WTC11 (cell line): ENCODE measurements at regions not wholly inside any gene's neighbourhood (a gene's known extent, or its start where the extent isn't known, plus 50 kb on each side); places are given as distances from the start of the nearest gene placed in this dataset.

Experiments used
- ATAC-seq: fragments of 200-7000 bp; cut with Tn5 transposase; 2 replicates; pipeline ENCODE4 v1.10.0; 2021; ENCODE audit warnings: mild to moderate bottlenecking, moderate library complexity
- CTCF ChIA-PET: fragments of 300-600 bp; sonication (Branson Sonifier 250); formaldehyde crosslinking; loops from one replicate; lab custom pipeline; 2021; ENCODE audit warnings: antibody characterized with exemption; lab: Charles Lee
- POLR2A ChIA-PET: fragments of 350-600 bp; sonication (Branson Sonifier 250); formaldehyde crosslinking; loops from one replicate; lab custom pipeline; 2021; ENCODE audit warnings: antibody characterized with exemption; lab: Charles Lee
- DNase-seq: peaks from one replicate; pipeline ENCODE4 v3.0.0; 2021; ENCODE audit warnings: low spot score
- H3K27ac Mint-ChIP-seq: 2 replicates; pipeline ENCODE4 v1.8.0; 2021; ENCODE audit warnings: mixed read lengths
- H3K27me3 Mint-ChIP-seq: 2 replicates; pipeline ENCODE4 v1.8.0; 2021; ENCODE audit warnings: low read depth, mild to moderate bottlenecking, moderate library complexity, mixed read lengths
- H3K36me3 Mint-ChIP-seq: 2 replicates; pipeline ENCODE4 v1.8.0; 2021; ENCODE audit warnings: mixed read lengths
- H3K4me1 Mint-ChIP-seq: 2 replicates; pipeline ENCODE4 v1.8.0; 2022; ENCODE audit warnings: mixed read lengths
- H3K4me3 Mint-ChIP-seq: 2 replicates; pipeline ENCODE4 v1.8.0; 2021; ENCODE audit warnings: mild to moderate bottlenecking, moderate library complexity, mixed read lengths
- H3K9me3 Mint-ChIP-seq: 2 replicates; pipeline ENCODE4 v1.8.0; 2021; ENCODE audit warnings: mixed read lengths
- ELF4 ChIP-seq: sonication (generic); formaldehyde crosslinking; IDR thresholded peaks from 2 replicates; pipeline ENCODE4 v1.8.1; 2022; ENCODE audit warnings: low read depth, mild to moderate bottlenecking, moderate library complexity, missing genetic modification reagents
- IRF2 ChIP-seq: sonication (generic); formaldehyde crosslinking; IDR thresholded peaks from 2 replicates; pipeline ENCODE4 v1.8.0; 2022; ENCODE audit warnings: low read depth, missing genetic modification reagents, borderline replicate concordance
- KAT7 ChIP-seq: sonication (generic); formaldehyde crosslinking; IDR thresholded peaks from 2 replicates; pipeline ENCODE4 v1.8.1; 2023; ENCODE audit warnings: missing genetic modification reagents, mild to moderate bottlenecking, borderline replicate concordance
- NFE2L1 ChIP-seq: sonication (generic); formaldehyde crosslinking; IDR thresholded peaks from 2 replicates; pipeline ENCODE4 v1.8.1; 2023; ENCODE audit warnings: missing genetic modification reagents
- NR1H2 ChIP-seq: sonication (generic); formaldehyde crosslinking; IDR thresholded peaks from 2 replicates; pipeline ENCODE4 v1.9.0; 2021; ENCODE audit warnings: mild to moderate bottlenecking, moderate library complexity, missing genetic modification reagents
- NR3C1 ChIP-seq: sonication (generic); formaldehyde crosslinking; conservative IDR thresholded peaks from 2 replicates; pipeline ENCODE4 v1.8.1; 2023; ENCODE audit warnings: low read depth, mild to moderate bottlenecking, missing genetic modification reagents
- PRRX2 ChIP-seq: fragments of 250-450 bp; sonication (Bioruptor Pico); IDR thresholded peaks from 2 replicates; pipeline ENCODE4 v1.8.0; 2021; ENCODE audit warnings: mild to moderate bottlenecking
- RELA ChIP-seq: sonication (generic); formaldehyde crosslinking; IDR thresholded peaks from 2 replicates; pipeline ENCODE4 v1.8.1; 2022; ENCODE audit warnings: missing genetic modification reagents, mild to moderate bottlenecking, borderline replicate concordance
- TEAD4 ChIP-seq: sonication (generic); formaldehyde crosslinking; IDR thresholded peaks from 2 replicates; pipeline ENCODE4 v1.8.0; 2022; ENCODE audit warnings: mild to moderate bottlenecking, missing genetic modification reagents
- ZNF138 ChIP-seq: sonication (generic); formaldehyde crosslinking; conservative IDR thresholded peaks from 2 replicates; pipeline ENCODE4 v1.8.1; 2022; ENCODE audit warnings: mild to moderate bottlenecking, moderate library complexity, missing genetic modification reagents
- ZNF423 ChIP-seq: fragments of 250-450 bp; sonication (Bioruptor Pico); IDR thresholded peaks from 2 replicates; pipeline ENCODE4 v2.1.2; 2022; ENCODE audit warnings: mild to moderate bottlenecking, moderate library complexity
- TF ChIP-seq, protein P1 (sequence below): sonication (generic); formaldehyde crosslinking; IDR thresholded peaks from 2 replicates; pipeline ENCODE4 v1.8.0; 2022; ENCODE audit warnings: mild to moderate bottlenecking, missing genetic modification reagents
- TF ChIP-seq, protein P2 (sequence below): sonication (generic); formaldehyde crosslinking; IDR thresholded peaks from 2 replicates; pipeline ENCODE4 v1.8.1; 2022; ENCODE audit warnings: missing genetic modification reagents, borderline replicate concordance
- TF ChIP-seq, protein P3 (sequence below): sonication (generic); formaldehyde crosslinking; IDR thresholded peaks from 2 replicates; pipeline ENCODE4 v1.8.1; 2023; ENCODE audit warnings: mild to moderate bottlenecking, moderate library complexity, missing genetic modification reagents
- TF ChIP-seq, protein P4 (sequence below): fragments of 250-450 bp; sonication (Bioruptor Pico); conservative IDR thresholded peaks from 2 replicates; pipeline ENCODE4 v1.9.0; 2021; ENCODE audit warnings: mild to moderate bottlenecking
- TF ChIP-seq, protein P5 (sequence below): sonication (generic); formaldehyde crosslinking; IDR thresholded peaks from 2 replicates; pipeline ENCODE4 v1.8.0; 2023; ENCODE audit warnings: mild to moderate bottlenecking, missing genetic modification reagents
- TF ChIP-seq, protein P6 (sequence below): fragments of 250-450 bp; sonication (Bioruptor Pico); IDR thresholded peaks from 2 replicates; pipeline ENCODE4 v1.8.0; 2021; ENCODE audit warnings: mild to moderate bottlenecking
- TF ChIP-seq, protein P7 (sequence below): sonication (generic); formaldehyde crosslinking; conservative IDR thresholded peaks from 2 replicates; pipeline ENCODE4 v1.8.1; 2023; ENCODE audit warnings: mild to moderate bottlenecking, low read depth, missing genetic modification reagents, moderate library complexity

DNA sequence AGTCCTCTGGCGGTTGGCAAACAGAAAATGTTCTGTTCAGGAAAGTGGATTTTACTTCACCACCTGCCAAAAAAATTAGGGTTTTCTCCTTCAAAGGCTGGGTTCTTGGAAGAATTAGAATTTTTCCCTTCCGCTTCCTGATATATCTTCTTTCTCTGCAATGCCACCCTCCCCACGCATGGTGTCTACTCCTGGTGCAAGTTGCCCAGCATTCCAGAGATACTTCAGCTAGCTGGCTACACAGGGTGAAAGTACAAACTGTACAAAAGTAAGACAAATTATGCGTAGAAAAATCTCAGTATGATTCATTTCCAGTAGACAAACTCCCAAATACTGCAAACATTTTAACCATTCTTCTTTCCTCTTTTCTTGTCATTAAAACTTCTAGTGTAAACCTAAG is 430.1 kb upstream of the ESRRG start:
- ChIA-PET POLR2A (no interaction called here), CTCF (no interaction called here)
- ATAC-seq (no peak), DNase-seq (no peak)
- H3K4me3 Mint-ChIP-seq, result no peak overlapping the region
- peaks cover 18% of the 10 kb centered on the region for H3K9me3 Mint-ChIP-seq
- H3K4me1 Mint-ChIP-seq, result no peaks in the 10 kb centered on the region
- TF ChIP-seq ELF4 (no peak), IRF2 (CRISPR knock-in tag) (no peak), NR1H2 (CRISPR knock-in tag) (no peak), RELA (no peak), KAT7 (CRISPR knock-in tag) (no peak), ZNF138 (CRISPR knock-in tag) (no peak), PRRX2 (CRISPR knock-in tag) (no peak), NR3C1 (CRISPR knock-in tag) (no peak), ZNF423 (CRISPR knock-in tag) (no peak), NFE2L1 (CRISPR knock-in tag) (no peak), TEAD4 (CRISPR knock-in tag) (no peak)
- TF ChIP-seq, protein P1, sequence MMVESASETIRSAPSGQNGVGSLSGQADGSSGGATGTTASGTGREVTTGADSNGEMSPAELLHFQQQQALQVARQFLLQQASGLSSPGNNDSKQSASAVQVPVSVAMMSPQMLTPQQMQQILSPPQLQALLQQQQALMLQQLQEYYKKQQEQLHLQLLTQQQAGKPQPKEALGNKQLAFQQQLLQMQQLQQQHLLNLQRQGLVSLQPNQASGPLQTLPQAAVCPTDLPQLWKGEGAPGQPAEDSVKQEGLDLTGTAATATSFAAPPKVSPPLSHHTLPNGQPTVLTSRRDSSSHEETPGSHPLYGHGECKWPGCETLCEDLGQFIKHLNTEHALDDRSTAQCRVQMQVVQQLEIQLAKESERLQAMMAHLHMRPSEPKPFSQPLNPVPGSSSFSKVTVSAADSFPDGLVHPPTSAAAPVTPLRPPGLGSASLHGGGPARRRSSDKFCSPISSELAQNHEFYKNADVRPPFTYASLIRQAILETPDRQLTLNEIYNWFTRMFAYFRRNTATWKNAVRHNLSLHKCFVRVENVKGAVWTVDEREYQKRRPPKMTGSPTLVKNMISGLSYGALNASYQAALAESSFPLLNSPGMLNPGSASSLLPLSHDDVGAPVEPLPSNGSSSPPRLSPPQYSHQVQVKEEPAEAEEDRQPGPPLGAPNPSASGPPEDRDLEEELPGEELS (CRISPR knock-in tag), result no peak
- TF ChIP-seq, protein P2, sequence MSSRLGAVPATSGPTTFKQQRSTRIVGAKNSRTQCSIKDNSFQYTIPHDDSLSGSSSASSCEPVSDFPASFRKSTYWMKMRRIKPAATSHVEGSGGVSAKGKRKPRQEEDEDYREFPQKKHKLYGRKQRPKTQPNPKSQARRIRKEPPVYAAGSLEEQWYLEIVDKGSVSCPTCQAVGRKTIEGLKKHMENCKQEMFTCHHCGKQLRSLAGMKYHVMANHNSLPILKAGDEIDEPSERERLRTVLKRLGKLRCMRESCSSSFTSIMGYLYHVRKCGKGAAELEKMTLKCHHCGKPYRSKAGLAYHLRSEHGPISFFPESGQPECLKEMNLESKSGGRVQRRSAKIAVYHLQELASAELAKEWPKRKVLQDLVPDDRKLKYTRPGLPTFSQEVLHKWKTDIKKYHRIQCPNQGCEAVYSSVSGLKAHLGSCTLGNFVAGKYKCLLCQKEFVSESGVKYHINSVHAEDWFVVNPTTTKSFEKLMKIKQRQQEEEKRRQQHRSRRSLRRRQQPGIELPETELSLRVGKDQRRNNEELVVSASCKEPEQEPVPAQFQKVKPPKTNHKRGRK, result no peak
- TF ChIP-seq, protein P3, sequence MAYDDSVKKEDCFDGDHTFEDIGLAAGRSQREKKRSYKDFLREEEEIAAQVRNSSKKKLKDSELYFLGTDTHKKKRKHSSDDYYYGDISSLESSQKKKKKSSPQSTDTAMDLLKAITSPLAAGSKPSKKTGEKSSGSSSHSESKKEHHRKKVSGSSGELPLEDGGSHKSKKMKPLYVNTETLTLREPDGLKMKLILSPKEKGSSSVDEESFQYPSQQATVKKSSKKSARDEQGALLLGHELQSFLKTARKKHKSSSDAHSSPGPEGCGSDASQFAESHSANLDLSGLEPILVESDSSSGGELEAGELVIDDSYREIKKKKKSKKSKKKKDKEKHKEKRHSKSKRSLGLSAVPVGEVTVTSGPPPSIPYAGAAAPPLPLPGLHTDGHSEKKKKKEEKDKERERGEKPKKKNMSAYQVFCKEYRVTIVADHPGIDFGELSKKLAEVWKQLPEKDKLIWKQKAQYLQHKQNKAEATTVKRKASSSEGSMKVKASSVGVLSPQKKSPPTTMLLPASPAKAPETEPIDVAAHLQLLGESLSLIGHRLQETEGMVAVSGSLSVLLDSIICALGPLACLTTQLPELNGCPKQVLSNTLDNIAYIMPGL (CRISPR knock-in tag), result no peak
- TF ChIP-seq, protein P4, sequence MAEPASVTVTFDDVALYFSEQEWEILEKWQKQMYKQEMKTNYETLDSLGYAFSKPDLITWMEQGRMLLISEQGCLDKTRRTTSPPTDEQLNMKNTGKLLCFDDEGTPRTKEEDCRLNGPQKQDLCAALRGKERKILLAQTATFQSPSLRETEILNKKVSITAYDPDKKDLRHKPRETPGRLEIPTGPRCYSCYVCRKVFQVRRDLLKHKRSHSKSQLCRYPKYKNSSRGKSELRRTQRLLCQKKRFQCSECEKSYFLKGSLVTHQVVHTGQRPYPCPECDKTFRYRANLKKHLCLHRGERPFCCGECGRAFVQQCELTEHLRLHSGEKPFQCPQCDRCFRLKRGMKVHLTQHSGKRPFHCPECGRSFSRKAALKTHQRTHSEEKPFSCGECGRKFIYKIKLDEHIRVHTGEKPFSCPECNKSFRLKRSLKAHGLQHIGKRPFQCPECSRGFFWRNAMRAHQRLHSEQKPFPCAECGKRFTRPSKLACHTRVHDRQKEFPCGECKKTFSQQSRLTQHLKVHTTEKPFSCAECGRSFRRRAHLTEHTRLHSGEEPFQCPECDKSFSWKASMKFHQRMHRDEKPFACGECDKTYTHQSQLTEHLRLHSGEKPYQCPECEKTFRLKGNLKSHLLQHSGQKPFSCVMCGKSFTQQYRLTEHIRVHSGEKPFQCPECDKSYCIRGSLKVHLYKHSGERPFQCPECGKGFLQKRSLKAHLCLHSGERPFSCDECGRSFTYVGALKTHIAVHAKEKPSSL (CRISPR knock-in tag), result no peak
- TF ChIP-seq, protein P5, sequence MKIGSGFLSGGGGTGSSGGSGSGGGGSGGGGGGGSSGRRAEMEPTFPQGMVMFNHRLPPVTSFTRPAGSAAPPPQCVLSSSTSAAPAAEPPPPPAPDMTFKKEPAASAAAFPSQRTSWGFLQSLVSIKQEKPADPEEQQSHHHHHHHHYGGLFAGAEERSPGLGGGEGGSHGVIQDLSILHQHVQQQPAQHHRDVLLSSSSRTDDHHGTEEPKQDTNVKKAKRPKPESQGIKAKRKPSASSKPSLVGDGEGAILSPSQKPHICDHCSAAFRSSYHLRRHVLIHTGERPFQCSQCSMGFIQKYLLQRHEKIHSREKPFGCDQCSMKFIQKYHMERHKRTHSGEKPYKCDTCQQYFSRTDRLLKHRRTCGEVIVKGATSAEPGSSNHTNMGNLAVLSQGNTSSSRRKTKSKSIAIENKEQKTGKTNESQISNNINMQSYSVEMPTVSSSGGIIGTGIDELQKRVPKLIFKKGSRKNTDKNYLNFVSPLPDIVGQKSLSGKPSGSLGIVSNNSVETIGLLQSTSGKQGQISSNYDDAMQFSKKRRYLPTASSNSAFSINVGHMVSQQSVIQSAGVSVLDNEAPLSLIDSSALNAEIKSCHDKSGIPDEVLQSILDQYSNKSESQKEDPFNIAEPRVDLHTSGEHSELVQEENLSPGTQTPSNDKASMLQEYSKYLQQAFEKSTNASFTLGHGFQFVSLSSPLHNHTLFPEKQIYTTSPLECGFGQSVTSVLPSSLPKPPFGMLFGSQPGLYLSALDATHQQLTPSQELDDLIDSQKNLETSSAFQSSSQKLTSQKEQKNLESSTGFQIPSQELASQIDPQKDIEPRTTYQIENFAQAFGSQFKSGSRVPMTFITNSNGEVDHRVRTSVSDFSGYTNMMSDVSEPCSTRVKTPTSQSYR (CRISPR knock-in tag), result no peak
- TF ChIP-seq, protein P6, sequence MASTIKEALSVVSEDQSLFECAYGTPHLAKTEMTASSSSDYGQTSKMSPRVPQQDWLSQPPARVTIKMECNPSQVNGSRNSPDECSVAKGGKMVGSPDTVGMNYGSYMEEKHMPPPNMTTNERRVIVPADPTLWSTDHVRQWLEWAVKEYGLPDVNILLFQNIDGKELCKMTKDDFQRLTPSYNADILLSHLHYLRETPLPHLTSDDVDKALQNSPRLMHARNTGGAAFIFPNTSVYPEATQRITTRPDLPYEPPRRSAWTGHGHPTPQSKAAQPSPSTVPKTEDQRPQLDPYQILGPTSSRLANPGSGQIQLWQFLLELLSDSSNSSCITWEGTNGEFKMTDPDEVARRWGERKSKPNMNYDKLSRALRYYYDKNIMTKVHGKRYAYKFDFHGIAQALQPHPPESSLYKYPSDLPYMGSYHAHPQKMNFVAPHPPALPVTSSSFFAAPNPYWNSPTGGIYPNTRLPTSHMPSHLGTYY (CRISPR knock-in tag), result no peak
- TF ChIP-seq, protein P7, sequence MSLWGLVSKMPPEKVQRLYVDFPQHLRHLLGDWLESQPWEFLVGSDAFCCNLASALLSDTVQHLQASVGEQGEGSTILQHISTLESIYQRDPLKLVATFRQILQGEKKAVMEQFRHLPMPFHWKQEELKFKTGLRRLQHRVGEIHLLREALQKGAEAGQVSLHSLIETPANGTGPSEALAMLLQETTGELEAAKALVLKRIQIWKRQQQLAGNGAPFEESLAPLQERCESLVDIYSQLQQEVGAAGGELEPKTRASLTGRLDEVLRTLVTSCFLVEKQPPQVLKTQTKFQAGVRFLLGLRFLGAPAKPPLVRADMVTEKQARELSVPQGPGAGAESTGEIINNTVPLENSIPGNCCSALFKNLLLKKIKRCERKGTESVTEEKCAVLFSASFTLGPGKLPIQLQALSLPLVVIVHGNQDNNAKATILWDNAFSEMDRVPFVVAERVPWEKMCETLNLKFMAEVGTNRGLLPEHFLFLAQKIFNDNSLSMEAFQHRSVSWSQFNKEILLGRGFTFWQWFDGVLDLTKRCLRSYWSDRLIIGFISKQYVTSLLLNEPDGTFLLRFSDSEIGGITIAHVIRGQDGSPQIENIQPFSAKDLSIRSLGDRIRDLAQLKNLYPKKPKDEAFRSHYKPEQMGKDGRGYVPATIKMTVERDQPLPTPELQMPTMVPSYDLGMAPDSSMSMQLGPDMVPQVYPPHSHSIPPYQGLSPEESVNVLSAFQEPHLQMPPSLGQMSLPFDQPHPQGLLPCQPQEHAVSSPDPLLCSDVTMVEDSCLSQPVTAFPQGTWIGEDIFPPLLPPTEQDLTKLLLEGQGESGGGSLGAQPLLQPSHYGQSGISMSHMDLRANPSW (CRISPR knock-in tag), result no peak
- H3K27ac Mint-ChIP-seq, result no peak overlapping the region
- no peaks in the 10 kb centered on the region for H3K27me3 Mint-ChIP-seq
- H3K36me3 Mint-ChIP-seq, result no peaks in the 10 kb centered on the region; the same call in 1 of the 2 replicates
